K562 (cell line): ENCODE measurements at regions not wholly inside any gene's neighbourhood (a gene's known extent, or its start where the extent isn't known, plus 50 kb on each side); places are given as distances from the start of the nearest gene placed in this dataset.

ENCODE experiments used
- ARHGAP35 ChIP-seq: fragments of 450-650 bp; IDR thresholded peaks from 2 replicates; pipeline ENCODE4 v1.6.1; 2018; ENCODE audit not compliant: partially characterized antibody
- CTCF ChIP-seq, 3 experiments: IDR thresholded peaks in 2 of 3; conservative IDR thresholded peaks in 1 of 3; 2 replicates each; pipeline ENCODE4 v1.5.1; 2011 to 2012; ENCODE audit warnings: low read length in 3 of 3, mild to moderate bottlenecking in 3 of 3, control low read depth in 2 of 3, improper control_type of control experiment in 1 of 3, inconsistent platforms in 1 of 3, low read depth in 1 of 3, mixed read lengths in 1 of 3, moderate library complexity in 1 of 3; ENCODE audit not compliant: insufficient read depth in 2 of 3
- EZH2 ChIP-seq: IDR thresholded peaks from 2 replicates; pipeline ENCODE4 v1.6.1; 2012; ENCODE audit warnings: low read depth, mild to moderate bottlenecking, inconsistent platforms, low read length, borderline replicate concordance
- HMGN3 ChIP-seq: IDR thresholded peaks from 2 replicates; pipeline ENCODE4 v1.6.1; 2011; ENCODE audit warnings: borderline replicate concordance, low read depth, mild to moderate bottlenecking, mixed read lengths, low read length; ENCODE audit not compliant: insufficient read length; ENCODE audit errors: extremely low read depth
- MAFK ChIP-seq: IDR thresholded peaks from 2 replicates; pipeline ENCODE4 v1.6.1; 2011; ENCODE audit warnings: low read length, improper control_type of control experiment
- MBD1 ChIP-seq: fragments of 250-450 bp; sonication (Bioruptor Pico); IDR thresholded peaks from 2 replicates; pipeline ENCODE4 v1.8.0; 2022; ENCODE audit warnings: inconsistent platforms
- MXD1 ChIP-seq: fragments of 250-450 bp; sonication (Bioruptor Pico); IDR thresholded peaks from 2 replicates; pipeline ENCODE4 v1.8.0; 2021; ENCODE audit warnings: borderline replicate concordance, mild to moderate bottlenecking, moderate library complexity; ENCODE audit not compliant: poor library complexity, severe bottlenecking
- RB1 ChIP-seq: fragments of 450-650 bp; IDR thresholded peaks from 2 replicates; pipeline ENCODE4 v1.6.1; 2017; ENCODE audit warnings: low read depth, mild to moderate bottlenecking
- RFX7 ChIP-seq: fragments of 250-450 bp; sonication (Bioruptor Pico); IDR thresholded peaks from 2 replicates; pipeline ENCODE4 v1.5.1; 2021; ENCODE audit warnings: mild to moderate bottlenecking
- SMARCE1 ChIP-seq: fragments of 450-650 bp; IDR thresholded peaks from 2 replicates; pipeline ENCODE4 v1.7.1; 2016; ENCODE audit warnings: mild to moderate bottlenecking
- TBP ChIP-seq: optimal IDR thresholded peaks from 2 replicates; pipeline ENCODE3; 2011; ENCODE audit warnings: low read depth, low read length, improper control_type of control experiment
- YBX1 ChIP-seq: fragments of 450-650 bp; IDR thresholded peaks from 2 replicates; pipeline ENCODE4 v1.7.1; 2016; ENCODE audit warnings: mild to moderate bottlenecking
- ZNF561 ChIP-seq: fragments of 450-650 bp; formaldehyde crosslinking; conservative IDR thresholded peaks from 2 replicates; pipeline ENCODE4 v1.4.0; 2020; ENCODE audit warnings: mild to moderate bottlenecking, moderate library complexity

- TF ChIP-seq CTCF (IDR thresholded peaks at IDR 0.05 in 2 of 3, conservative IDR thresholded peaks at IDR 0.05 in 1 of 3; ENCODE audit: insufficient read depth in 2 of 3, low read depth in 1 of 3, low read length in 3 of 3), result no peak
- no peak for TF ChIP-seq ZNF561 (CRISPR knock-in tag)
- TF ChIP-seq EZH2, result no peak
- no peak for TF ChIP-seq MAFK
- TF ChIP-seq RB1, result no peak
- TF ChIP-seq YBX1, result no peak
- TF ChIP-seq MBD1 (CRISPR knock-in tag), result no peak
- TF ChIP-seq SMARCE1, result no peak
- TF ChIP-seq ARHGAP35, result no peak
- no peak for TF ChIP-seq RFX7
- TF ChIP-seq HMGN3, result no peak
- no peak for TF ChIP-seq MXD1 (CRISPR knock-in tag)
- no peak for TF ChIP-seq TBP
Measured at GRCh38 chr18:37964885-37965571, 399.4 kb upstream of the CELF4 start.
